ENCODE measurements at regions not wholly inside any gene's neighbourhood (a gene's known extent, or its start where the extent isn't known, plus 50 kb on each side); places are given as distances from the start of the nearest gene placed in this dataset.

GRCh38 chr9:126235336-126236243, 91.0 kb upstream of the MVB12B start:
- no peak overlapping the region for H3K9ac ChIP-seq (ENCODE audit: control insufficient read depth, extremely low read depth, insufficient read depth, low read length)
- H3K4me3 ChIP-seq (ENCODE audit: control insufficient read depth in 2 of 3, extremely low read depth in 1 of 3, insufficient read depth in 2 of 3, low read depth in 1 of 3, low read length in 3 of 3): no peak overlapping the region
- no peaks in the 10 kb centered on the region for H3K9me3 ChIP-seq (ENCODE audit: control insufficient read depth, low read depth, low read length)
- TF ChIP-seq, protein P1, sequence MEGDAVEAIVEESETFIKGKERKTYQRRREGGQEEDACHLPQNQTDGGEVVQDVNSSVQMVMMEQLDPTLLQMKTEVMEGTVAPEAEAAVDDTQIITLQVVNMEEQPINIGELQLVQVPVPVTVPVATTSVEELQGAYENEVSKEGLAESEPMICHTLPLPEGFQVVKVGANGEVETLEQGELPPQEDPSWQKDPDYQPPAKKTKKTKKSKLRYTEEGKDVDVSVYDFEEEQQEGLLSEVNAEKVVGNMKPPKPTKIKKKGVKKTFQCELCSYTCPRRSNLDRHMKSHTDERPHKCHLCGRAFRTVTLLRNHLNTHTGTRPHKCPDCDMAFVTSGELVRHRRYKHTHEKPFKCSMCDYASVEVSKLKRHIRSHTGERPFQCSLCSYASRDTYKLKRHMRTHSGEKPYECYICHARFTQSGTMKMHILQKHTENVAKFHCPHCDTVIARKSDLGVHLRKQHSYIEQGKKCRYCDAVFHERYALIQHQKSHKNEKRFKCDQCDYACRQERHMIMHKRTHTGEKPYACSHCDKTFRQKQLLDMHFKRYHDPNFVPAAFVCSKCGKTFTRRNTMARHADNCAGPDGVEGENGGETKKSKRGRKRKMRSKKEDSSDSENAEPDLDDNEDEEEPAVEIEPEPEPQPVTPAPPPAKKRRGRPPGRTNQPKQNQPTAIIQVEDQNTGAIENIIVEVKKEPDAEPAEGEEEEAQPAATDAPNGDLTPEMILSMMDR (optimal IDR thresholded peaks at IDR 0.05 in 1 of 3, IDR thresholded peaks at IDR 0.05 in 1 of 3, conservative IDR thresholded peaks at IDR 0.05 in 1 of 3; ENCODE audit: extremely low read depth in 1 of 3, insufficient read depth in 2 of 3, low read length in 3 of 3): no peak
- TF ChIP-seq EZH2 (IDR thresholded peaks at IDR 0.05; ENCODE audit: low read length): no peak
- H2AFZ ChIP-seq (ENCODE audit: control insufficient read depth, low read length): no peak overlapping the region
- H3K9me1 ChIP-seq (ENCODE audit: control insufficient read depth, extremely low read depth, insufficient read depth, low read length): no peaks in the 10 kb centered on the region
- no peak for DNase-seq (ENCODE audit: low read depth, low spot score)
- H3K36me3 ChIP-seq (ENCODE audit: control insufficient read depth in 2 of 2, extremely low read depth in 1 of 2, insufficient read depth in 2 of 2, low read length in 2 of 2): no peaks in the 10 kb centered on the region
- H3K79me2 ChIP-seq (ENCODE audit: control insufficient read depth, insufficient read depth, low read length): no peaks in the 10 kb centered on the region
- no peaks in the 10 kb centered on the region for H3K4me1 ChIP-seq (ENCODE audit: control insufficient read depth, extremely low read depth, insufficient read depth, low read length)
- no peak overlapping the region for H3K27ac ChIP-seq (ENCODE audit: control insufficient read depth, insufficient read depth, low read length)
- dilution Hi-C loops (cut with MboI; ENCODE audit: extremely low pct_ligation_motif_present, low sequenced_read_pairs): no loop called here
- H3K27me3 ChIP-seq (ENCODE audit: control insufficient read depth, extremely low read depth, insufficient read depth, low read length): no peaks in the 10 kb centered on the region
- FAIRE-seq: no peak
- no peaks in the 10 kb centered on the region for H4K20me1 ChIP-seq (ENCODE audit: control insufficient read depth, extremely low read depth, insufficient read depth, low read length)
- H3K4me2 ChIP-seq (ENCODE audit: control insufficient read depth, extremely low read depth, insufficient read depth, low read depth, low read length): no peak overlapping the region

GRCh38 chr9:126236273-126236672, 90.4 kb upstream of the MVB12B start:
- no peaks in the 10 kb centered on the region for H3K4me1 ChIP-seq (ENCODE audit: control insufficient read depth, extremely low read depth, insufficient read depth, low read length)
- H3K36me3 ChIP-seq (ENCODE audit: control insufficient read depth in 2 of 2, extremely low read depth in 1 of 2, insufficient read depth in 2 of 2, low read length in 2 of 2): no peaks in the 10 kb centered on the region
- no peaks in the 10 kb centered on the region for H3K9me3 ChIP-seq (ENCODE audit: control insufficient read depth, low read depth, low read length)
- H2AFZ ChIP-seq (ENCODE audit: control insufficient read depth, low read length): no peak overlapping the region
- dilution Hi-C loops (cut with MboI; ENCODE audit: extremely low pct_ligation_motif_present, low sequenced_read_pairs): no loop called here
- no peaks in the 10 kb centered on the region for H4K20me1 ChIP-seq (ENCODE audit: control insufficient read depth, extremely low read depth, insufficient read depth, low read length)
- no peaks in the 10 kb centered on the region for H3K27me3 ChIP-seq (ENCODE audit: control insufficient read depth, extremely low read depth, insufficient read depth, low read length)
- H3K79me2 ChIP-seq (ENCODE audit: control insufficient read depth, insufficient read depth, low read length): no peaks in the 10 kb centered on the region
- FAIRE-seq (no peak), DNase-seq (ENCODE audit: low read depth, low spot score) (no peak)
- no peak overlapping the region for H3K9ac ChIP-seq (ENCODE audit: control insufficient read depth, extremely low read depth, insufficient read depth, low read length)
- H3K9me1 ChIP-seq (ENCODE audit: control insufficient read depth, extremely low read depth, insufficient read depth, low read length): no peaks in the 10 kb centered on the region
- TF ChIP-seq, protein P1 (optimal IDR thresholded peaks at IDR 0.05 in 1 of 3, IDR thresholded peaks at IDR 0.05 in 1 of 3, conservative IDR thresholded peaks at IDR 0.05 in 1 of 3; ENCODE audit: extremely low read depth in 1 of 3, insufficient read depth in 2 of 3, low read length in 3 of 3): no peak
- no peak overlapping the region for H3K27ac ChIP-seq (ENCODE audit: control insufficient read depth, insufficient read depth, low read length)
- no peak overlapping the region for H3K4me3 ChIP-seq (ENCODE audit: control insufficient read depth in 2 of 3, extremely low read depth in 1 of 3, insufficient read depth in 2 of 3, low read depth in 1 of 3, low read length in 3 of 3)
- H3K4me2 ChIP-seq (ENCODE audit: control insufficient read depth, extremely low read depth, insufficient read depth, low read depth, low read length): no peak overlapping the region
